AG09319 (cell line): ENCODE measurements at regions not wholly inside any gene's neighbourhood (a gene's known extent, or its start where the extent isn't known, plus 50 kb on each side); places are given as distances from the start of the nearest gene placed in this dataset.

Experiments
- DNase-seq: peaks from one replicate; pipeline ENCODE4 v3.0.0-alpha.2; 2010; ENCODE audit warnings: low read depth; ENCODE audit errors: extremely low read depth
- CTCF ChIP-seq: IDR thresholded peaks from 2 replicates; pipeline ENCODE4 v1.5.1; 2011; ENCODE audit warnings: low read depth, mild to moderate bottlenecking, inconsistent platforms, low read length, moderate library complexity

GRCh38 chr3:30097022-30097650, 509.3 kb upstream of the TGFBR2 start:
- TF ChIP-seq CTCF: no peak
- no peak for DNase-seq

- no peak for TF ChIP-seq CTCF
- no peak for DNase-seq
Measured at GRCh38 chr3:30098243-30098642, 508.2 kb upstream of the TGFBR2 start.

GRCh38 chr3:30098653-30099455, 507.5 kb upstream of the TGFBR2 start:
- no peak for DNase-seq
- no peak for TF ChIP-seq CTCF

DNA sequence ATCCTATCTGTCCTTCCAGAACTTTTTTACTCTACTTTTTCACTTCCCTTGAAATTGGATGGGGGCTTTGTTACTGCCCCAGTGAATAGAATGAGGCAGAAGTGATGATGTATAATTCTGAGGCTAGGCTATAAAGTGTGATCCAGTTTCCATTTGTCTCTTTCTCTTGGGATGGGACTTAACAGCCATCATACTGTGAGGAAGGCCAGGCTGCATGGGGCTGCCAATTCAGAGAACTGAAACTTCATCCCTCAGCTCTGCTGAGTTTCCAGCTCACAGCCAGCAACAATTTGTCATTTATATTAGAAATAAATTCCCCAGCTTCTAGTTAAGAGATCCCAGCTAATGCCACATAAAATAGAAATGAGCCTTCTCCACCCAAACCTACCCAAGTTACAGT, 504.0 kb upstream of the TGFBR2 start:
- no peak for TF ChIP-seq CTCF
- no peak for DNase-seq

GRCh38 chr3:30103186-30103585, 503.2 kb upstream of the TGFBR2 start:
- DNase-seq: no peak
- no peak for TF ChIP-seq CTCF

GRCh38 chr3:30107531-30107930, 498.9 kb upstream of the TGFBR2 start:
- TF ChIP-seq CTCF: no peak
- DNase-seq: no peak

GRCh38 chr3:30112411-30112810, 494.0 kb upstream of the TGFBR2 start:
- no peak for TF ChIP-seq CTCF

More at GRCh38 chr3:30112411-30112810, 494.0 kb upstream of the TGFBR2 start:
- no peak for DNase-seq
